Right ventricle myocardium inferior (tissue), 1 donor: ENCODE measurements at regions not wholly inside any gene's neighbourhood (a gene's known extent, or its start where the extent isn't known, plus 50 kb on each side); places are given as distances from the start of the nearest gene placed in this dataset.

Experiments
- ATAC-seq: fragments of 200-7000 bp; cut with Tn5 transposase; one replicate; pipeline ENCODE4 v1.9.1; 2020; ENCODE audit warnings: mild to moderate bottlenecking, moderate library complexity
- DNase-seq: peaks from one replicate; pipeline ENCODE4 v3.0.0; 2021; ENCODE audit errors: missing footprints
- intact Hi-C: fragments of 100-400 bp; cut with DNase I; formaldehyde crosslinking; loops from one replicate; pipeline ENCODE4 v1.11.0; 2022
- donor health status: DM: no; HTN: yes; CAD: no; lungs with severe emphysema.

DNA sequence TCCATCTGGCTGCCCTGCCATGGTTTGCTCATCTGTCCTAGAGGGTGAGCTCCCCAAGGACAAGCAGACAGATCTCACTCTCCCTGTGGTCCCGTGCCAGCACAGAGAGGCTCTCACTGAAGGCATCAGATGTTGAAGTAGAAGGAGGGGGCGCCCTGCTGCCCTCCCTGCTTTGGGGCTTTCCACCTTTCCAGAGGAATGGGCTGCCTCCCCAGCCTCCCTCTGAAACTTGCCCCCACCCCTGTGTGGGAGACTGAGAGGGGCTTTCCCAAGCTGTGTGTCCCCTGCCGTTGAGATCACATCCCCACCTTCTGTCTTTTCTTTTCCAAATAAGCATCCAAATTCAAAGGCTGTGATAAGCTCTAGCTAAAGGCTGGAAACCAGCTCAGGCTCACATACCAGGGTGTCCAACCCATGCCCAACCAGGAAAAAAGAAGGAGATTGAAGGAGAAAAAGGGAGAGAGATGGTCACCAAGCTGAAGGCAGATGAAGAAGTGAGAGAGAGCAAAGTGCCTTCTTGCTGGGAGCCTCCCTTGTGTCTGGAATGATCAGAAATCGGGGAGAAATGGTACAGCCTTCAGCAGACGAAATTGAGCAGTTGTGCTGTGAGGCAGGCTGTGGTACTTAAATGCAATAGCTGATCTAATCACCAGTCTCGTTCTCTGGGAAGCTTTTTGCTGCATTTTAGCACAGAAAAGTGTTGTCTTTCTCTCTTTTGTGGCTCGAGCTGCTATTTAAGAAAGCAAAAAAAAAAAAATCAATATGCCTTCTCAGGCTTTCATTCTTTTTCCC, 145.9 kb upstream of the LHX1 start:
- intact Hi-C loops, result no loop called here
- DNase-seq, result no peak
- ATAC-seq, result no peak

DNA sequence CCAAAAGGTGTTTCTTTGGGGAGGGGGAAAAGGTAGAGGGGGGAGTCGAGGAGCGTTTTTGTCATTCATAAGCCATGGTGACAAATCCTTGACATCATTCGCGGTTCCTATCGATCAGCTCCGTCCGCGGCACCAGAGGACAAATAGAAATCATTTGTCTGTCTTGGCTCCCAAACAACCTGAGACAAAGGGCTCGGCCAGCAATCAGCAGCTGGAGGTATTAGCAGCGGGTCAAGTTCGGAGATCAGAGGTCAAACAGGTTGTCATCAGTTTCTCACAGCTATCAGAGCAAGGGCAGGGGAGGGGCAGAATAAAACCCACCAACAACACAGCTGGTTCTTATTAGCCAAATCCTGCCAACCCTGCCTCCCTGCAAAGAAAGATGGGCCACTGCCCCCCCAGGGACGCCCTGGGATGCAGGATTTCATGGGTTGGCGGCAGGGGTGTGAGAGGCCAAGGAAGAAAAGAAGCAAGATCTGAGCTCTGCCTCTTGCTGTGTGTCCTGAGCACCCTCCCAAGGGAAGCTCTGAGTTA, 145.3 kb upstream of the LHX1 start:
- DNase-seq, result no peak
- intact Hi-C loops, result no loop called here
- no peak for ATAC-seq

DNA sequence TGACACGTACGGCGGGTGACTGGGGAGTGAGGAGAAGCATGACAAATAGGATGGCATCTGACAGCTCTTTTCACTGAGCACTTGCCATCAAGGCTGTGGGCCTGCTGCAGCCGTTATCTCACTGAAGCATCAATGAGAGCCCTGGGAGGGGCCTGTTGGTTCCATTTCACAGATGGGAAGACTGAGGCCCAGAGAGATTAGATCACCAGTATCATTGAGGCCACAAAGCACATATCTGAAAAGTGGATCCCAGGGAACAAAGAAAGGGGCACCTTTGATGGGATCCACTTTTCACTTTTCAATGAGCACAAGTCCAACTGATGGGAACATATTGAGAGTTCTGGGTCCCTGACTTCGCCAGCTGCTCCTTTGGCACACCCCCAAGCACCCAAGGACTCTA, 144.4 kb upstream of the LHX1 start:
- ATAC-seq (no peak), DNase-seq (no peak)

DNA sequence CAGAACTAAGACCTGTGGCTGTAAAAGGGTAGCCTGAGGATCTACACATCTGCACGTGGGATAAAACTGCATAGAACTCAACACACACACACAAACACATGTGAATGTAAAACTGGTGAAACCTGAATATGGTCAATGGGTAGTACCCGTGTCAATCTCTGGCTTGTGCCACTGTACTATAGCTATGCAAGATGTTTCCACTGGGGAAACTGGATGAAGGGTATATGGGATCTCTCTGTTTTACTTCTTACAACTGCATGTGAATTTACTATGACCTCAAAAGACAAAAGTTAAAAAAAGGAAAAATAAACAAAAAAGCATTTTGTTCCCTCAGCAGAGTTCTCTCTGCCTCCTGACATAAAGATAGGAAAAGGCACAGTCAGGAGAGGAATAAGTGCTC, 143.3 kb upstream of the LHX1 start:
- intact Hi-C loops, result no loop called here
- ATAC-seq, result no peak
- no peak for DNase-seq

More for the DNA sequence above, 144.4 kb upstream of the LHX1 start:
- intact Hi-C loops, result no loop called here

DNA sequence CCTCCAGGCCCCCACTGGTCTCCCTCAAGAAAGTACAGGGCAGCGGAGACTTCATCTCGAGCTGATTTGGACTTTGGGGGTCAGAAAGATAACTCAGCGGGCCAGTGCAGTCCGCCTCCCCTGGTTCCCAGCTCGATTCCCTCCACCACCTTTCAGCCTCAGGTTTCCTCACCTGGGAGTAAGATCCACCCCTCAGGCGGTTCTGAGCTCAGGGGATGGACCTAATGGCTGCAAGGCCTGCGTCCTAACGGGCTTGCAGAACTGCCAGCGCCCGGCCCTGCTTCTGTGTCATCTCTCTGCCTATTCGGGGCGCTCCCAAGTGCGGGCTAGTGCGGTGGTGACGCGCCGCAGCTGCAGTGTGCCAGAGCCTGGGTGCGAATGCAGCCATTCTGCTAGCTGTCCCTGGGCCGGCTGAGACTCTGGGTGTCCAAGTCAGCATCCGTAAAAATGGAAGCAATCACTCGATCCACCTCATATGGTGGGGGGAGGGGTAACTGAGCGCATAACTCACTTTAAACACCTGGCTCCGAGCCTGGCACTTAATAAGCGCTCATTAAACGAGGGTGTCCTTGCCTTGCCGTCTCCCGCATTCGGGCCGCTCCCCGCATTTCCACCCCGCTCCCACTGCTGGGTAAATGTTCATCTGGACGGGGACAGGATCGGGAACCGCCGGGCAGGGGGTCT, 129.6 kb upstream of the LHX1 start:
- intact Hi-C loops, result no loop called here
- no peak for ATAC-seq
- no peak for DNase-seq

DNA sequence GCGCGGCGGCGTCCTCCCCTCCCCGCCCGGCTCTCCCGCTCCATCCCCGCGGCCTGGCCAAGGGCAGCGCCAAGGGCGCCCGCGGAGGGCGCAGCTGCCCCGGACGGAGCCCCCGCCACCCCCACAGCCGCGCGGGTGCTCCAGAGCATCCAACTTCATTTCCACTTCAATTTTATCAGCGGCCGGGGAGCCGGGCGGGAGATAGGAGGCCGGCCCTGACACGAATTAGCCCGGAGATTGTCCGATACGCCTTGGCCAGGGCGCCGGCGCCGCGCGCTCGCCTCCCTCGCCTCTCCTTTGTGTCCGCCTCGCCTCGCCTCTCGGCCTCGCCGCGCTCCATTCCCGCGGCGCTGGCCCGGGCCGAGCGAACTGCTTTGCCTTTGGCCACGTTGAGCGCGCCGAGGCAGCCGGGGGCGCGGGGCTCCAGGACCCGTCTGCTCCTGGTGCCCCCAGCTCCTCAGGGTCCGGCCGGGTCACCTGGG, 129.1 kb upstream of the LHX1 start:
- DNase-seq, result no peak
- no peak for ATAC-seq
- intact Hi-C loops, result no loop called here

DNA sequence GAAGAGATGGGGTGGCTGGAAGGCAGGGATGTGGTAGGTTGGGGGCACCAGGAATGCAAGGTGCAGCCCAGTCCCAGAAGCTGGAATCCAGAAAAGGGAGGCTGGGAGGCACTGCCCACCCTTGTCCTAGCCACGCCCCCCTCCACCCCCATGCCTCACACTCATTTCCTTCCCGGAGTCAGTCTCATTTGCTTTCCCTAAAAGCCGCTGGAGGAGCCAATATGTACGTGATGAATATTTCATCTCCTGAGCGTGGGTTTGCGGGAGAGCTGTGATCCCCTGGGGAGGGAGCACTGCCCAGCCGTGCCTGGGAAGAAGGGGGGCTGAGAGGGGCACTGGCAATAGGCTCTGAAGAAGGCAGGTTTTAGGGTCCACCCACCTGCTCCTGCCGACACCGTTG, 124.5 kb upstream of the LHX1 start:
- intact Hi-C loops, result no loop called here
- no peak for ATAC-seq
- DNase-seq, result no peak

DNA sequence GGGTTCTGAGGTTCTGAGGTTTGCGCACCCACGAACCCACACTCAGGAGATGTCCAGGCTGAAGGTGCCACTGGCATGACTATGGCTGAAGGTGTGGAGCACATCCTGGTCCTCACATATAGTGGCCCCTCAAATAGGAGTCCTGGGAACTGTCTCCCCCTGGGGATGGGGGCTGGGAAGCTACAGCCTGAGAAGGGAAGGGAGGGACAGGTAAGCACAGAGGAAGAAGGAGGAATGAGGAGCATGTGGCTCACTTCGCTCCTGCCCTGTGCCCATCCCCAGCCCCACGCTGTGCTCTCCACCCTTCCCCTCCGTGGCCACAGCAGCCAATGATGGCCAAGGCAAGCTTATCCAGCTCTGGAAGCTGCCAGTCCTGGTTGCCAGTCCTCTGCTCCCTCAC, 123.9 kb upstream of the LHX1 start:
- no peak for ATAC-seq
- no peak for DNase-seq
- intact Hi-C loops, result no loop called here

DNA sequence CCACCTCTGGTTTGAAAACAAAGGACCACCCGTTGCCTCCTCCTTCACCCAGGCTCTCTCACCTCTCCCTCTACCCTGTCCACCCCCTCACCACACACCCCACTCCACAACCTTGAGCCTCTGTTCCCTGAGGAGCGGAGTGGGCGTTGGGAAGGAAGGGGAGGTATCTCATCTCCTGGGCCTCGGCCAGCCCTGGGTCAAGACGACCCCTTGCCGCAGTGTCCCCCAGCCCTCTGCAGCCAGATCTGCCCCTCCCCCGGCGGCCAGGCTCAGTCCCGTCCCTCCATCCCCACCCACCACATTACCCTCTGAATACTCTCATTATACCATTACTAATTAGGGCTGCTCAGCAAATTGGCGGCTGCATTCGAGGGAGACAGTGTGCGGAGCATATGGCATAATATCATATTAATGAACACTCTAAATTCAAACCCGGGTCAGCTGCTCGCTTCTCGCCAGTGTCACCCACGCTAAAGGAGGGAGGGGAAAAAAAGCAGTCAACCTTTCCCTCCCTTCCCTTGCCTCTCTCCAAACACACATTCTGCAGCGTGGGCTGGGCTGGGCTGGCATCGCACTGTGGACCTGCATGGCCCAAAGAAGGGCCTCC, 123.2 kb upstream of the LHX1 start:
- no peak for DNase-seq
- intact Hi-C loops, result no loop called here
- no peak for ATAC-seq

DNA sequence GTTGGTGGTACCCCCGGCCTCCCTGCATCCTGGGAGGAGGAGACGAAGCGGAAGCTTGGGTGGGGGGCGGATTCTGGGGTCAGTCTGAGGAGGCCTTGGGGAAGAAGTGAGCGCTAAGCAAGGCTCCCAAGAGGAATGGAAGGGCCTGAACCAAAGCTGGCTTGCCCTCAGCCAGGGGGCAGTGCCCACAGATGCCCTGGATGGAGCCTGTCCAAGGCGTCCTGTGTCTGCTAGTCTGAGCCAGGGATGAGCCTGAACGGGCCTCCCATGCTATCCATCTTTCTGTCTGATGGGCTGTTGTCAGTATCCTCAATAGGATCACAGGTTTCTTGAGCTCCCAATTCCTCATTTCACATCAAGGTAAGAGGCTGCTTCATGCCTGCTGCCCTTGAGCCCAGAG, 122.3 kb upstream of the LHX1 start:
- DNase-seq (no peak), ATAC-seq (no peak)
- intact Hi-C loops, result no loop called here

DNA sequence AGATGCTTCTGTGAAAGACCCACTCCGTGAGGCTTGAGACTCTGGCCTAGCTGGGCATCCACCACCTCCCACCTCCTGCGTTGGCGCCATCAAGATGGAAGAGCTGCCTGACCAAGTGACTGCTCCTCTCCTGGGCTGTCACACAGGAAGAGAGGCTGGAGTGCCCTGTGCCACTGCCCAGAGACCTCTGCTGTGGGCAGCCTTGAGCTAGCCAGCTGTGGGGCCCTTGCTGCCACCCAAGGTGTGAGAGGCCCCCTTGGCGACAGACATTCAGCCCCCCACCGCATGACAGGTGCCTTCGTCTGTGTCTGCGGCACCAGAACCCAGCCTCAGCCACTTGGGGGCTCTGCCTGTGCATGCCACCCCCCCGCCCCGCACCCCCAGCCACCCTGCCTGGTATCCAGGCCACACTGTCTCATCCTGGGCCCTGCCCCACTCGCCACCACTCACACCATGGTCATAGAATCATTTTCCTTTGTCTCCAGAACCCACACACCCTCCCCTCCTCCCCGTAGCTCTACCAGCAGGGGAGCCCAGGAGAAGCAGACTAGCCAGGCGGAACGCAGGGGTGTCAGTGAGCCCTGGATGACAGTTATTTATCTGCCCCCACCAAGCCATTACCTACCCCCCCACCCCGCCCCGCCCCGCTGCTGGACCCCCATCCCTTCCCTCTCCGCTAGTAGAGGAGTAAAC, 120.9 kb upstream of the LHX1 start:
- intact Hi-C loops, result no loop called here
- DNase-seq (no peak), ATAC-seq (no peak)

DNA sequence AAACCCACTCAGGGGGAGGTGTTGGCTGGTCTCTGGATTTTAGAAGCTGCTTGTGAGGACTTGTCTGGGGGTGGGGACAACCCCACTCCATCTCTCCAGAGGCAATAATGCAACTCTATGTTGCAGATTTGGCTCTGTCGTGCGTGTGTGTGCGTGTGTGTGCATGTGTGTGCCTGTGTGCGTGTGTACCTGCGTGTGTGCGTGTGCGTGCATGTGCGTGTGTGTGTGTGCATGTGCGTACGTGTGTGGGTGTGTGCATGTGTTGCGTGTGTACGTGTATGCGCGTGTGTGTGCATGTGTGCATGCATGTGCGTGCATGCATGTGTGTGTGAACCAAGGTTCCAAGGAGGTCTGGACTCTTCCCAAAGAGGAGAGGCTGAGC, 120.4 kb upstream of the LHX1 start:
- DNase-seq (no peak), ATAC-seq (no peak)
- intact Hi-C loops, result no loop called here

DNA sequence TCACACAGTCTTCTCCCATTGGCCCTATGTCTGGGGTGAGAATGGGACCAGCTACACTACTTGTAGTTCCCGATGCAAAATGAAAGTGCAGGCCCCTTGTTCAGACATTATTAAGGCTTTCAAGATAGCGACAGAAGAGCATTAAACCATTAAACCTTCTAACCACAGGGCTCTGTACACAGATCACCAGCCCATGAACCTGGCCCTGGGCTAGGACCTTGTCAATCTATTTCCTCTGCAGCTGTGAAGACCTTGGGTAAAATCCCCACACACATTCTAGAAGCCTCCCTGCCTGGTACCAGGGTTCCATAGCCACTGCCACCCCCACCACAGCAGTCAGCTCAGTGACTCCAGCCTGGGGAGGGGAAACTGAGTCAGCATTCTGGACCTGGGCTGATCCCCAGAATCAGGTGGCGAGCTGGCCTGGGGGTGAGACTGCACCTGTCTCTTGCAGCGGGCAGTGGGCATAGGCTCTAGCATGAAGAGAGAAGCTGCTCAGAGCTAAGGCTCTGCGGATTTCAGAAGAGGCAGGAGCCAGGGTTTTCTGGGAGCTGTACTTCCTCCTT, 119.7 kb upstream of the LHX1 start:
- ATAC-seq (no peak), DNase-seq (no peak)
- intact Hi-C loops, result no loop called here

DNA sequence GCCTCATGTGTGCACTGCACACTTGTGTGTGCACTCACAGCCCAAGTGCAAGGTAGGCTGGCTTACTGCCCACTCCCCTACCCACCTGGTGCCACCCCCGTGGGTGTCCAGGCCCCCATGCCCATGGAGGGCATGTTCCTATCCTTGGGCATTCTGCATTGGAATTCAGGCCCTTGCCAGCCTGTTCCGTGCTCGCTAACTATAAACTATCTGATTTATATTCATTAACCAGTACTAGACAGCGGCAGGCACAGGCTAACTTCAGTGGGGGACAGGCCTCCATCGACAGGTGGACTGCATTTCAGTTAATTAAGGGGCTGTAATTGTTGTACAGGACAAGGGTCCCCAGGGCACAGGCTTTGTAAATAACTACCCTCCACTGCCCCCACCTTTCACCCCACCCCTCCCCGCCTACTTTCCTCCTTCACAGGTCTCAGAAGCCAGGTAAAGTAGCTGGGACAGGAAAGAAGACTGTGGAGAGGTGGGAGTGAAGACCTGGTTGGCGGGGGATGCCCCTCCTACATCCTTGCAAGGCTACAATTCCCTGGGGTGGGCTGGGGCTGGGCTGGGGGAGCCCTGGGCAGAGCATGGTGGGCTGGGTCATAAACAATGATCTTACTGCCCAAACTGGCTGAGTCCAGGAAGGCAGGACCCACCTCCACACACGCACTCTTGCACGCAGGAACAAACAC, 119.0 kb upstream of the LHX1 start:
- intact Hi-C loops, result no loop called here
- ATAC-seq (no peak), DNase-seq (no peak)

DNA sequence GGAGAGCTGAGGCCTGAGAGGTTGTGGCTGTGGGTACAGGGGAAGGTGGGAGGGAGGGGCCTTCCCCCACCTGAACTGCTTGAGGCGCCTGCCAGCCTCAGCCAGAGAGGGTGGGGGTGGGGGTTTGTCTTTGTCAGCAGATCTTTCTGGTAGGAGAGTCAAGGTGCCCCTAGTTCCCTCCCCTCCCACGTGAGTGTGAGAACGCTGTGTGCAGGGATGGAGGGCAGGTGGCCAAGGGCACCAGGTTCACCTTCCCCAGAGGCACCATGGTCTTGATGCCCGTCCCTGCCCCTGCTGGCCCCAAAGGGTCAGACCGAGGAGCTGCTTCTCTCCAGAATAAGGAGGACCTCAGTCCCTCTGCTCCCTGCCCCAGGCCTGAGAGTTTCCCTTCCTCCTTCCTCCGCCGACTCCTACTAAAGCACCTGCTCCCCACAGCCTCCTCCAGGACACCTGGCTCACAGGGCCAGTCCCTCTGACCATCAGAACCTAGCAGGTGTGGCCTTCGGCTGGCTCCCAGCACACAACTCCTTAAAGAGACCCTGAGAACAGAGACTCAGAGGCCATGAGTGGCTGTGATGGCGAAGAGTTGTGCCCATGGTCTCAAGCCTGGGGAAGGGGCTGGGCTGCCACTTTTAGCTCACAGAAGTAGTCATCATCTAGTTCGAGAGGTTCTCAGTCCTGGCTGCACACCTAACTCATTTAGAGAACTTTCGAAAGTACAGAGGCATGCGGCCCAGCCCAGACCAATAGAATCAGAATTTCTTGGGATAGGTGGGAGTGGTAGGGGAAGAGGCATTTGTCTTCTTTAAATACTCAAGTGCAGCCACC, 113.2 kb upstream of the LHX1 start:
- ATAC-seq (no peak), DNase-seq (no peak)
- intact Hi-C loops, result no loop called here

DNA sequence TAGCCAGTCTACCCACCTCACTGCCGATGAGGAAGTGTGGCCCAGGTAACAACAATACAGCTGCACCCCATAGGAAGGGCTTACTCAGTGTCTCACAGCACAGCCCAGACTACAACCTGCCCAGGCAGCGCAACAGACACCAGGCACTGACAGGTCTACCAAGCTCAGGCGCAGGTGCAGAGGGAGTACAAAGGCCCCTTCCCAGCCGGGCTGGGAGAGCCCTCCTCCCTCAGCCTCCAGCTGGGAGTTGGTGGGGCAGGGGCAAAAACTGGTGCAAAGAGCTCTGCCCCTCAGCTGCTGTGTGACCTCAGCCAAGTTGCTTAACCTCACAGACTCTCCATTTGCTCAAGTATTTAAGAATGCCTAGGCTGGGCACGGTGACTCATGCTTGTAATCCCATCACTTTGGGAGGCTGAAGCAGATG, 112.6 kb upstream of the LHX1 start:
- DNase-seq (no peak), ATAC-seq (no peak)
- intact Hi-C loops, result no loop called here

DNA sequence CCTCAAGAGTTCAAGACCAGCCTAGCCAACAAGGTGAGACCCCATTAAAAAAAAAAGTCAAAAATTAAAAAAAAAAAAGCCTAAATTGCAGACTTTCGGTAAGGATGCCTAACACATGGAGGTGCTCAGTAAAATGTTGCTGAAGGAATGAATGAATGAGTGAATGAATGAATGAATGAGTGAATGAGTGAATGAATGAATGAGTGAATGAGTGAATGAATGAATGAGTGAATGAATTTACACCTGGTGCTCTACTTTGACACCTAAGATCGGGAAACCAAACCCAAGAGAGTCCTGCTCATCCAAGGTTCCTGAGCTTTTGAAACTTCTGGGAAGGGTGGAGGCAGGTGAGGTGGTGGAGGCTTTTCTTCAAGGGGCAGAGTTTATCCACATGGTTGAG, 112.2 kb upstream of the LHX1 start:
- DNase-seq (no peak), ATAC-seq (no peak)
- intact Hi-C loops, result no loop called here

DNA sequence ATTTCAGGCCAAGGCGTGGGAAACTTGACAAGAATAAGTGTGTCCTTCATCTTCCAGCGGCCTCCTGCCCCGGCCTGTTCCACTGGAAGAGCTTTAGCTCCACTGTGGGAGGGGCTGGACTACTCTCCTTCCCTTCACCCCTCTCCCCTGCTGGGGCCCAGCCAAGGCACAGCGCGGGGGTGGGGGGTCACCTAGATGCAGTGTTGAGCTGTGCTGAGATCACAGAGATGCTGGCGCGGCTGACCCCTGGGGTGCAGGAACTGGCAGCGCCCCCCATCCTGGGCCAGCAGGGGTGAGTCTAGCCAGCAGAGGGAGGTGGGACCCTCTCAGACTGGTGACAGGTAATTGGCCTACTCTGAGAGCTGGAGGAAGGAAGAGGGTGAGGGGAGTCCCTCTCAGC, 111.8 kb upstream of the LHX1 start:
- intact Hi-C loops, result no loop called here
- ATAC-seq, result no peak
- no peak for DNase-seq
